WTC11 (cell line): ENCODE measurements at regions not wholly inside any gene's neighbourhood (a gene's known extent, or its start where the extent isn't known, plus 50 kb on each side); places are given as distances from the start of the nearest gene placed in this dataset.

Source experiments
- ATAC-seq: fragments of 200-7000 bp; cut with Tn5 transposase; 2 replicates; pipeline ENCODE4 v1.10.0; 2021; ENCODE audit warnings: mild to moderate bottlenecking, moderate library complexity
- CTCF ChIA-PET: fragments of 300-600 bp; sonication (Branson Sonifier 250); formaldehyde crosslinking; loops from one replicate; lab custom pipeline; 2021; ENCODE audit warnings: antibody characterized with exemption; lab: Charles Lee
- POLR2A ChIA-PET: fragments of 350-600 bp; sonication (Branson Sonifier 250); formaldehyde crosslinking; loops from one replicate; lab custom pipeline; 2021; ENCODE audit warnings: antibody characterized with exemption; lab: Charles Lee
- DNase-seq: peaks from one replicate; pipeline ENCODE4 v3.0.0; 2021; ENCODE audit warnings: low spot score
- H3K27ac Mint-ChIP-seq: 2 replicates; pipeline ENCODE4 v1.8.0; 2021; ENCODE audit warnings: mixed read lengths
- H3K27me3 Mint-ChIP-seq: 2 replicates; pipeline ENCODE4 v1.8.0; 2021; ENCODE audit warnings: low read depth, mild to moderate bottlenecking, moderate library complexity, mixed read lengths
- H3K36me3 Mint-ChIP-seq: 2 replicates; pipeline ENCODE4 v1.8.0; 2021; ENCODE audit warnings: mixed read lengths
- H3K4me1 Mint-ChIP-seq: 2 replicates; pipeline ENCODE4 v1.8.0; 2022; ENCODE audit warnings: mixed read lengths
- H3K4me3 Mint-ChIP-seq: 2 replicates; pipeline ENCODE4 v1.8.0; 2021; ENCODE audit warnings: mild to moderate bottlenecking, moderate library complexity, mixed read lengths
- H3K9me3 Mint-ChIP-seq: 2 replicates; pipeline ENCODE4 v1.8.0; 2021; ENCODE audit warnings: mixed read lengths
- CTCF ChIP-seq: fragments of 200-600 bp; IDR thresholded peaks from 2 replicates; pipeline ENCODE4 v1.8.0; 2022; ENCODE audit warnings: antibody characterized with exemption
- E2F4 ChIP-seq: sonication (generic); formaldehyde crosslinking; IDR thresholded peaks from 2 replicates; pipeline ENCODE4 v1.8.1; 2022; ENCODE audit warnings: low read depth, mild to moderate bottlenecking, moderate library complexity, missing genetic modification reagents, borderline replicate concordance
- FOXP1 ChIP-seq: sonication (generic); formaldehyde crosslinking; IDR thresholded peaks from 2 replicates; pipeline ENCODE4 v1.8.0; 2022; ENCODE audit warnings: missing genetic modification reagents, mild to moderate bottlenecking, moderate library complexity, borderline replicate concordance
- HMGXB4 ChIP-seq: sonication (generic); formaldehyde crosslinking; IDR thresholded peaks from 2 replicates; pipeline ENCODE4 v1.8.1; 2023; ENCODE audit warnings: mild to moderate bottlenecking, moderate library complexity, missing genetic modification reagents
- JAZF1 ChIP-seq: fragments of 250-450 bp; sonication (Bioruptor Pico); IDR thresholded peaks from 2 replicates; pipeline ENCODE4 v1.9.0; 2021; ENCODE audit warnings: moderate library complexity, mild to moderate bottlenecking, inconsistent platforms
- MYBL2 ChIP-seq: sonication (generic); formaldehyde crosslinking; IDR thresholded peaks from 2 replicates; pipeline ENCODE4 v1.8.1; 2023; ENCODE audit warnings: mild to moderate bottlenecking, moderate library complexity, missing genetic modification reagents
- NR2C2 ChIP-seq: sonication (generic); formaldehyde crosslinking; IDR thresholded peaks from 2 replicates; pipeline ENCODE4 v1.8.0; 2022; ENCODE audit warnings: mild to moderate bottlenecking, missing genetic modification reagents
- PRRX2 ChIP-seq: fragments of 250-450 bp; sonication (Bioruptor Pico); IDR thresholded peaks from 2 replicates; pipeline ENCODE4 v1.8.0; 2021; ENCODE audit warnings: mild to moderate bottlenecking
- RELA ChIP-seq: sonication (generic); formaldehyde crosslinking; IDR thresholded peaks from 2 replicates; pipeline ENCODE4 v1.8.1; 2022; ENCODE audit warnings: missing genetic modification reagents, mild to moderate bottlenecking, borderline replicate concordance
- SMAD3 ChIP-seq: sonication (generic); formaldehyde crosslinking; IDR thresholded peaks from 2 replicates; pipeline ENCODE4 v1.8.0; 2022; ENCODE audit warnings: missing genetic modification reagents, mild to moderate bottlenecking, borderline replicate concordance
- TP53 ChIP-seq: sonication (generic); formaldehyde crosslinking; IDR thresholded peaks from 2 replicates; pipeline ENCODE4 v1.8.1; 2023; ENCODE audit warnings: mild to moderate bottlenecking, missing genetic modification reagents
- ZMAT4 ChIP-seq: fragments of 250-450 bp; sonication (Bioruptor Pico); IDR thresholded peaks from 2 replicates; pipeline ENCODE4 v1.9.0; 2021; ENCODE audit warnings: mild to moderate bottlenecking
- ZNF121 ChIP-seq: sonication (generic); formaldehyde crosslinking; IDR thresholded peaks from 2 replicates; pipeline ENCODE4 v1.8.0; 2023; ENCODE audit warnings: missing genetic modification reagents
- ZNF317 ChIP-seq: sonication (generic); formaldehyde crosslinking; IDR thresholded peaks from 2 replicates; pipeline ENCODE4 v1.8.1; 2023; ENCODE audit warnings: low read depth, mild to moderate bottlenecking, moderate library complexity, missing genetic modification reagents, borderline replicate concordance
- ZNF416 ChIP-seq: fragments of 250-450 bp; sonication (Bioruptor Pico); IDR thresholded peaks from 2 replicates; pipeline ENCODE4 v1.9.0; 2021; ENCODE audit warnings: mild to moderate bottlenecking, inconsistent platforms
- TF ChIP-seq, protein P1 (sequence below): fragments of 250-450 bp; sonication (Bioruptor Pico); IDR thresholded peaks from 2 replicates; pipeline ENCODE4 v1.9.0; 2021; ENCODE audit warnings: mild to moderate bottlenecking
- TF ChIP-seq, protein P2 (sequence below): sonication (generic); formaldehyde crosslinking; IDR thresholded peaks from 2 replicates; pipeline ENCODE4 v1.8.1; 2022; ENCODE audit warnings: missing genetic modification reagents, borderline replicate concordance

DNA sequence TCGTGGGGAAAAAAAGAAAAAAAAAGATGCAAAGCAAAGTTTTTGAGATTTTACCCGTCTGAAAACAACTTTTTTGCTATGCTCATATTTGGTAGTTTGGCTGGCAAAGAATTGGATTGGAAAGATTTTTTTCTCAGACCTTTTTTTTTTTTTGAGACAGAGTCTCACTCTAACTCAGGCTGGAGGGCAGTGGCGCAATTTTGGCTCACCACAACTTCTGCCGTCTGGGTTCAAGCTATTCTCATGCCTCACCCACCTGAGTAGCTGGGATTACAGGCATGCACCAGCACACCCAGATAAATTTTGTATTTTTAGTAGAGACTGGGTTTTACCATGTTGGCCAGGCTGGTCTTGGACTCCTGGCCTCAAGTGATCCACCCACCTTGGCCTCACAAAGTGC lies 56.3 kb upstream of the TANC1 start:
- no peaks in the 10 kb centered on the region for H3K27me3 Mint-ChIP-seq
- H3K36me3 Mint-ChIP-seq: no peaks in the 10 kb centered on the region
- no peak for TF ChIP-seq ZNF317 (CRISPR knock-in tag)
- no peak for TF ChIP-seq FOXP1
- TF ChIP-seq, protein P1, sequence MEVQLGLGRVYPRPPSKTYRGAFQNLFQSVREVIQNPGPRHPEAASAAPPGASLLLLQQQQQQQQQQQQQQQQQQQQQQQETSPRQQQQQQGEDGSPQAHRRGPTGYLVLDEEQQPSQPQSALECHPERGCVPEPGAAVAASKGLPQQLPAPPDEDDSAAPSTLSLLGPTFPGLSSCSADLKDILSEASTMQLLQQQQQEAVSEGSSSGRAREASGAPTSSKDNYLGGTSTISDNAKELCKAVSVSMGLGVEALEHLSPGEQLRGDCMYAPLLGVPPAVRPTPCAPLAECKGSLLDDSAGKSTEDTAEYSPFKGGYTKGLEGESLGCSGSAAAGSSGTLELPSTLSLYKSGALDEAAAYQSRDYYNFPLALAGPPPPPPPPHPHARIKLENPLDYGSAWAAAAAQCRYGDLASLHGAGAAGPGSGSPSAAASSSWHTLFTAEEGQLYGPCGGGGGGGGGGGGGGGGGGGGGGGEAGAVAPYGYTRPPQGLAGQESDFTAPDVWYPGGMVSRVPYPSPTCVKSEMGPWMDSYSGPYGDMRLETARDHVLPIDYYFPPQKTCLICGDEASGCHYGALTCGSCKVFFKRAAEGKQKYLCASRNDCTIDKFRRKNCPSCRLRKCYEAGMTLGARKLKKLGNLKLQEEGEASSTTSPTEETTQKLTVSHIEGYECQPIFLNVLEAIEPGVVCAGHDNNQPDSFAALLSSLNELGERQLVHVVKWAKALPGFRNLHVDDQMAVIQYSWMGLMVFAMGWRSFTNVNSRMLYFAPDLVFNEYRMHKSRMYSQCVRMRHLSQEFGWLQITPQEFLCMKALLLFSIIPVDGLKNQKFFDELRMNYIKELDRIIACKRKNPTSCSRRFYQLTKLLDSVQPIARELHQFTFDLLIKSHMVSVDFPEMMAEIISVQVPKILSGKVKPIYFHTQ: no peak
- TF ChIP-seq JAZF1 (CRISPR knock-in tag): no peak
- TF ChIP-seq SMAD3 (CRISPR knock-in tag): no peak
- TF ChIP-seq NR2C2: no peak
- TF ChIP-seq TP53 (CRISPR knock-in tag): no peak
- no peak for TF ChIP-seq ZMAT4 (CRISPR knock-in tag)
- no peak for TF ChIP-seq ZNF416
- TF ChIP-seq E2F4 (CRISPR knock-in tag): no peak
- TF ChIP-seq ZNF121 (CRISPR knock-in tag): no peak
- no peak for TF ChIP-seq MYBL2 (CRISPR knock-in tag)
- TF ChIP-seq PRRX2 (CRISPR knock-in tag): no peak
- no peak for TF ChIP-seq RELA (CRISPR knock-in tag)
- no peak for TF ChIP-seq CTCF
- no peak for TF ChIP-seq HMGXB4 (CRISPR knock-in tag)
- TF ChIP-seq, protein P2, sequence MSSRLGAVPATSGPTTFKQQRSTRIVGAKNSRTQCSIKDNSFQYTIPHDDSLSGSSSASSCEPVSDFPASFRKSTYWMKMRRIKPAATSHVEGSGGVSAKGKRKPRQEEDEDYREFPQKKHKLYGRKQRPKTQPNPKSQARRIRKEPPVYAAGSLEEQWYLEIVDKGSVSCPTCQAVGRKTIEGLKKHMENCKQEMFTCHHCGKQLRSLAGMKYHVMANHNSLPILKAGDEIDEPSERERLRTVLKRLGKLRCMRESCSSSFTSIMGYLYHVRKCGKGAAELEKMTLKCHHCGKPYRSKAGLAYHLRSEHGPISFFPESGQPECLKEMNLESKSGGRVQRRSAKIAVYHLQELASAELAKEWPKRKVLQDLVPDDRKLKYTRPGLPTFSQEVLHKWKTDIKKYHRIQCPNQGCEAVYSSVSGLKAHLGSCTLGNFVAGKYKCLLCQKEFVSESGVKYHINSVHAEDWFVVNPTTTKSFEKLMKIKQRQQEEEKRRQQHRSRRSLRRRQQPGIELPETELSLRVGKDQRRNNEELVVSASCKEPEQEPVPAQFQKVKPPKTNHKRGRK: no peak
- TF ChIP-seq, all 79 proteins: peak for 0
- ATAC-seq (no peak), DNase-seq (no peak)
- Mint-ChIP-seq H3K27ac (no peak overlapping the region), H3K9me3 (0 out of 2 replicates have a peak, but pooled peaks cover 6% of the 10 kb centered on the region), H3K4me1 (peaks cover 29% of the 10 kb centered on the region), H3K4me3 (no peak overlapping the region)
- ChIA-PET POLR2A (interaction anchor here (0.7 kb wide), 1 partner anchor 15 kb away, joined by 3 read pairs; no protein-coding TSS in a partner anchor), CTCF (interaction anchor here (0.9 to 1.5 kb wide), 4 partner anchors 10 to 206 kb away, joined by 4 to 10 read pairs (median 4); no protein-coding TSS in a partner anchor)
